ENCODE measurements at regions not wholly inside any gene's neighbourhood (a gene's known extent, or its start where the extent isn't known, plus 50 kb on each side); places are given as distances from the start of the nearest gene placed in this dataset.

GRCh38 chr7:79620291-79620690, 166.8 kb upstream of the MAGI2 start:
- ChIA-PET CTCF (interaction anchor here (0.7 to 1.4 kb wide), 2 partner anchors 16 to 322 kb away, joined by 3 to 4 read pairs; no protein-coding TSS in a partner anchor), POLR2A (no interaction called here)
- peak; percentile 97 for DNase-seq (ENCODE audit: low read depth, low spot score)
- Histone ChIP-seq H3K79me2 (ENCODE audit: control insufficient read depth, insufficient read depth, low read length) (no peaks in the 10 kb centered on the region), H3K27me3 (ENCODE audit: control insufficient read depth in 2 of 2, insufficient read depth in 2 of 2, low read length in 2 of 2) (no peaks in the 10 kb centered on the region), H3K9me1 (replicated peaks; ENCODE audit: control insufficient read depth, extremely low read depth, insufficient read depth, low read length) (no peaks in the 10 kb centered on the region), H3K9ac (replicated peaks; ENCODE audit: extremely low read depth, insufficient read depth, low read length) (no peak overlapping the region), H3K4me2 (ENCODE audit: insufficient read depth, low read length) (peak overlapping the region; percentile 59), H3K36me3 (ENCODE audit: control insufficient read depth in 2 of 2, extremely low read depth in 1 of 2, insufficient read depth in 2 of 2, low read length in 2 of 2) (no peaks in the 10 kb centered on the region), H3K27ac (ENCODE audit: insufficient read depth, low read depth, low read length) (peak overlapping the region; percentile 51), H4K20me1 (replicated peaks; ENCODE audit: control insufficient read depth, extremely low read depth, insufficient read depth, low read length) (no peaks in the 10 kb centered on the region), H2AFZ (ENCODE audit: low read depth, low read length) (no peak overlapping the region), H3K4me3 (replicated peaks in 1 of 3; ENCODE audit: insufficient read depth in 1 of 3, low read depth in 1 of 3, low read length in 3 of 3) (no peak overlapping the region), H3K4me1 (ENCODE audit: control insufficient read depth, extremely low read depth, insufficient read depth, low read length) (peaks cover 25% of the 10 kb centered on the region), H3K9me3 (replicated peaks; ENCODE audit: control insufficient read depth, insufficient read depth, low read length) (no peaks in the 10 kb centered on the region)
- intact Hi-C loops (cut with micrococcal nuclease) (loop anchor here (10.0 kb wide), 1 partner anchor 325 kb away; no protein-coding TSS in a partner anchor), dilution Hi-C loops (cut with MboI; ENCODE audit: extremely low pct_ligation_motif_present, low sequenced_read_pairs) (no loop called here)
- peak; percentile 90 for FAIRE-seq
- no TSS peak for BruUV-seq (replicated peaks)
- TF ChIP-seq FOS (IDR thresholded peaks at IDR 0.05; ENCODE audit: borderline replicate concordance, insufficient read depth, low read length), result peak; percentile 30
- TF ChIP-seq JUN (IDR thresholded peaks at IDR 0.05; ENCODE audit: borderline replicate concordance, insufficient read depth, insufficient read length, low read depth), result peak; percentile 72
- TF ChIP-seq EZH2 (IDR thresholded peaks at IDR 0.05; ENCODE audit: borderline replicate concordance, low read depth, low read length, severe bottlenecking), result no peak
- no peak for TF ChIP-seq POLR2A (IDR thresholded peaks at IDR 0.05; ENCODE audit: low read depth, low read length)
- peak; percentile 26 for TF ChIP-seq GATA2 (IDR thresholded peaks at IDR 0.05; ENCODE audit: insufficient read depth, insufficient read length, low read depth, low read length)
- no peak for TF ChIP-seq CTCF (IDR thresholded peaks at IDR 0.05; ENCODE audit: extremely low read depth in 1 of 2, insufficient read depth in 1 of 2, low read depth in 1 of 2, low read length in 2 of 2)
- peak; percentile 88 for TF ChIP-seq MAX (IDR thresholded peaks at IDR 0.05; ENCODE audit: insufficient read depth, insufficient read length)
- peak; percentile 23 for TF ChIP-seq POLR2AphosphoS5 (IDR thresholded peaks at IDR 0.05; ENCODE audit: insufficient read depth, low read depth, low read length)
- TF ChIP-seq MYC (IDR thresholded peaks at IDR 0.05; ENCODE audit: low read depth, low read length), result no peak

Measured in endothelial cell of umbilical vein (primary cell).